NCI-H1417 treated with DMSO at 0.1 percent for 48 hours (cell line): ENCODE measurements at regions not wholly inside any gene's neighbourhood (a gene's known extent, or its start where the extent isn't known, plus 50 kb on each side); places are given as distances from the start of the nearest gene placed in this dataset.
"Not testable (repeated sequence)": the region's sequence is repeated elsewhere in the genome, so short reads cannot be mapped to it uniquely, and the experiment has no call there.

Experiments
- DNase-seq: peaks from one replicate; lab custom pipeline; 2025; lab: John Stamatoyannopoulos, UW

- DNase-seq = no peak
Observed at GRCh38 chr10:89949496-89949895, 248.1 kb downstream of the KIF20B start.

GRCh38 chr10:89952325-89952724, 250.9 kb downstream of the KIF20B start:
- DNase-seq = no peak

- DNase-seq = no peak
Observed at GRCh38 chr10:89952751-89953150, 251.4 kb downstream of the KIF20B start.

- no peak for DNase-seq
Observed at GRCh38 chr10:89954061-89954460, 252.7 kb downstream of the KIF20B start.

GRCh38 chr10:89954787-89955566, 253.6 kb downstream of the KIF20B start:
- DNase-seq = no peak

- no peak for DNase-seq
Observed at GRCh38 chr10:89959433-89960110, 258.2 kb downstream of the KIF20B start.

- no peak for DNase-seq
Observed at GRCh38 chr10:89963451-89964102, 262.2 kb downstream of the KIF20B start.

- DNase-seq = no peak
Observed at GRCh38 chr10:89966211-89966610, 264.8 kb downstream of the KIF20B start.

GRCh38 chr10:89973326-89973725, 271.9 kb downstream of the KIF20B start:
- DNase-seq = no peak

- no peak for DNase-seq
Observed at GRCh38 chr10:89975071-89975470, 273.7 kb downstream of the KIF20B start.

GRCh38 chr10:89975771-89976170, 274.4 kb downstream of the KIF20B start:
- no peak for DNase-seq

- no peak for DNase-seq
Observed at GRCh38 chr10:89978081-89978480, 276.7 kb downstream of the KIF20B start.

- DNase-seq = no peak
Observed at GRCh38 chr10:89979726-89980125, 278.3 kb downstream of the KIF20B start.

- DNase-seq = no peak
Observed at GRCh38 chr10:89980166-89980565, 278.8 kb downstream of the KIF20B start.

- DNase-seq = no peak
Observed at GRCh38 chr10:89981891-89982290, 280.5 kb downstream of the KIF20B start.

- no peak for DNase-seq
Observed at GRCh38 chr10:89985446-89985845, 284.1 kb downstream of the KIF20B start.

- not testable (repeated sequence) for DNase-seq
Observed at GRCh38 chr10:89988361-89988760, 287.0 kb downstream of the KIF20B start.

- DNase-seq = no peak
Observed at GRCh38 chr10:89992575-89992974, 291.2 kb downstream of the KIF20B start.

GRCh38 chr10:90007226-90007625, 305.8 kb downstream of the KIF20B start:
- DNase-seq = no peak

- not testable (repeated sequence) for DNase-seq
Observed at GRCh38 chr10:90011281-90011680, 309.9 kb downstream of the KIF20B start.

- DNase-seq = no peak
Observed at GRCh38 chr10:90018819-90019218, 317.4 kb downstream of the KIF20B start.

GRCh38 chr10:90020506-90020905, 319.1 kb downstream of the KIF20B start:
- DNase-seq = no peak

- no peak for DNase-seq
Observed at GRCh38 chr10:90023950-90024349, 322.6 kb downstream of the KIF20B start.
